GM21390 (cell line): ENCODE measurements at regions not wholly inside any gene's neighbourhood (a gene's known extent, or its start where the extent isn't known, plus 50 kb on each side); places are given as distances from the start of the nearest gene placed in this dataset.
"Not testable (repeated sequence)": the region's sequence is repeated elsewhere in the genome, so short reads cannot be mapped to it uniquely, and the experiment has no call there.

Experiments
- ATAC-seq: cut with Tn5 transposase; IDR thresholded peaks from one replicate; pipeline ENCODE4 v1.9.1; 2021; ENCODE audit not compliant: unreplicated experiment

GRCh38 chr6:144746902-144747469, 461.9 kb downstream of the UTRN start:
- ATAC-seq = no peak

- no peak for ATAC-seq
Measured at GRCh38 chr6:144749263-144749662, 464.1 kb downstream of the UTRN start.

- peak; percentile 93 for ATAC-seq
Measured at GRCh38 chr6:144753023-144753705, 468.0 kb downstream of the UTRN start.

GRCh38 chr6:144756469-144756868, 471.3 kb downstream of the UTRN start:
- ATAC-seq = no peak

GRCh38 chr6:144757299-144757698, 472.2 kb downstream of the UTRN start:
- ATAC-seq = no peak

- ATAC-seq = no peak
Measured at GRCh38 chr6:144757730-144758129, 472.6 kb downstream of the UTRN start.

GRCh38 chr6:144758602-144759001, 473.5 kb downstream of the UTRN start:
- ATAC-seq = no peak

GRCh38 chr6:144762469-144762868, 477.3 kb downstream of the UTRN start:
- ATAC-seq = no peak

- ATAC-seq = no peak
Measured at GRCh38 chr6:144767051-144767450, 481.9 kb downstream of the UTRN start.

- ATAC-seq = no peak
Measured at GRCh38 chr6:144768551-144769075, 483.5 kb downstream of the UTRN start.

- no peak for ATAC-seq
Measured at GRCh38 chr6:144769142-144769541, 484.0 kb downstream of the UTRN start.

GRCh38 chr6:144776031-144776819, 491.1 kb downstream of the UTRN start:
- no peak for ATAC-seq

GRCh38 chr6:144777249-144777648, 492.1 kb downstream of the UTRN start:
- peak; percentile 52 for ATAC-seq

- ATAC-seq = no peak
Measured at GRCh38 chr6:144778056-144778455, 492.9 kb downstream of the UTRN start.

GRCh38 chr6:144778773-144779492, 493.8 kb downstream of the UTRN start:
- peak; percentile 48 for ATAC-seq

- no peak for ATAC-seq
Measured at GRCh38 chr6:144781836-144782235, 496.7 kb downstream of the UTRN start.

- ATAC-seq = no peak
Measured at GRCh38 chr6:144782634-144783033, 497.5 kb downstream of the UTRN start.

GRCh38 chr6:144785056-144785455, 499.9 kb downstream of the UTRN start:
- ATAC-seq = no peak

- no peak for ATAC-seq
Measured at GRCh38 chr6:144786825-144787224, 501.7 kb downstream of the UTRN start.

- no peak for ATAC-seq
Measured at GRCh38 chr6:144793744-144794143, 508.6 kb downstream of the UTRN start.

- ATAC-seq = not testable (repeated sequence)
Measured at GRCh38 chr6:144795022-144795421, 509.9 kb downstream of the UTRN start.
